GM18526 (cell line): ENCODE measurements at regions not wholly inside any gene's neighbourhood (a gene's known extent, or its start where the extent isn't known, plus 50 kb on each side); places are given as distances from the start of the nearest gene placed in this dataset.

Experiments used
- POLR2A ChIP-seq: IDR thresholded peaks from 3 replicates; pipeline ENCODE4 v1.6.1; 2011; ENCODE audit not compliant: insufficient read length; ENCODE audit errors: extremely low read depth

DNA sequence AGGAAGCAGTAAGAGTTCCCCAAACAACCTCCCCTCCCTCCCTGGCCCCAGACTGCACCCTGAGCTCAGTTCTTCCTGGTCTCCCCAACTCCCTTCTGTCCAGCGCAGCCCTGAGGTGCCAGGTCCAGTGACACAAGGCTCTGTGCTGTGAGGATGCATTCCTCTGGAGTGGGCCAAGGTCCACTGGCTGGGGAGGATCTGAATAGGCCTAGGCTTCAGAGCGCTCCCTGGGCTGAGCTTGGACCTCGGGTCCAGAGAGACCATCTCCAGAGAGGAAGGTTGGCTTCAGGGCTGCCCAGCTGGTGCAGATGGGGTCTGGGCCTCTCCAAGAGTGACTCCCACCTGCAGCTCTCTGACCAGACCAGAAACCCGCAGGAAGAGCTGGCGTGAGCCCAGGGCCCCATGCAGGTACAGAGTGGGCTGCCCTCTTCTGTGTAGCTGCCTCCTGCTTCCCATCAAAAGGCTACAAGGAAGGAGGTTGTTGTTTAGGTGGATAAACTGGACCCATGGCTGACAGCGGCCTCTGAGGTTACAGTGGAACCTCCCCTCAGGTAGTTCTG lies 52.3 kb upstream of the MLN start:
- TF ChIP-seq POLR2A: no peak

DNA sequence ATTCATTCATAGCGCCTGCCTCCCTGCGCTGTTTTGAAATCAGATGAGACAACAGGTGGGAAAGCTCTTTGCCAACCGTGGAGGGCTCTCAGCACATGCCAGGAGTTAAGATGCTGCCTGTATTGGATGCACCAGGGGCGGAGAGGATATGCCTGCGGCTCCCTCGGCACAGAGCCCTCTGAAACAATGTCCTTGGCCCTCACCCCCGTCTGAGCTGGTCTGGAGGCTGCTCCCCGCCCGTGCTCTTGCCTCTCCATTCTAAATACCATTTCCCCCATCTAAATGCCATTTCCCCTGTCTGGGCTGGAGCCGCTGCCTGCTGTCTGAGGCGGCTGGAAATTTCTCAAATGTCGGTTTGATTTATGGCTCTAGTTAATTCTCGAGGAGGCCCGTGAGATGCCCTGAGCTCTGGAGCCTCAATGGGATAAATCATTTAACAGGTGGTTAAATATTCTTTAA lies 50.8 kb upstream of the MLN start:
- no peak for TF ChIP-seq POLR2A

DNA sequence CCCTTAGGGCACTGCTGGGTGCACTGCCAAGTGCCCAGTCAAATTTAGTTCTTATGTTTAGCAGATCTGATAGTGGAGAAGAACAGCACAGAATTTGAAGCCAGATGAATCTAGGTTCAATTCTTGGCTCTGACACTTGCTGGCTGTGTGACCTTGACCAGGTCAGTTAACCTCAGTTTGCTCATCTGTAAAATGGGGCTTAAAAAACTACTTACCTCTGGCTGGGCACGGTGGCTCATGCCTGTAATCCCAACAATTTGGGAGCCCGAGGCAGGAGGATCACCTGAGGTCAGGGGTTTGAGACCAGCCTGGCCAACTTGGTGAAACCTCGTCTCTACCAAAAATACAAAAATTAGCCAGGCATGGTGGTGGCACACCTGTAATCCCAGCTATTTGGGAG lies 49.9 kb upstream of the MLN start:
- TF ChIP-seq POLR2A: no peak
